ENCODE measurements at regions not wholly inside any gene's neighbourhood (a gene's known extent, or its start where the extent isn't known, plus 50 kb on each side); places are given as distances from the start of the nearest gene placed in this dataset.

GRCh38 chr9:95679874-95680273 lies 163.1 kb upstream of the PTCH1 start:
- TF ChIP-seq USF2 (IDR thresholded peaks at IDR 0.05; ENCODE audit: low read depth, low read length) (no peak), POLR2A (IDR thresholded peaks at IDR 0.05; ENCODE audit: low read depth, low read length) (no peak), MXI1 (IDR thresholded peaks at IDR 0.05; ENCODE audit: borderline replicate concordance, low read depth, low read length) (no peak), RCOR1 (IDR thresholded peaks at IDR 0.05; ENCODE audit: insufficient replicate concordance, low read length) (no peak), RAD21 (IDR thresholded peaks at IDR 0.05; ENCODE audit: low read length) (no peak), MAZ (IDR thresholded peaks at IDR 0.05; ENCODE audit: borderline replicate concordance, low read depth, low read length) (no peak), NFE2L2 (IDR thresholded peaks at IDR 0.05; ENCODE audit: low read depth, low read length) (no peak), BHLHE40 (IDR thresholded peaks at IDR 0.05; ENCODE audit: low read depth, low read length) (no peak), CEBPB (IDR thresholded peaks at IDR 0.05; ENCODE audit: low read depth, low read length) (no peak), MAFK (IDR thresholded peaks at IDR 0.05; ENCODE audit: low read depth, low read length) (no peak)
- TF ChIP-seq, protein P1, sequence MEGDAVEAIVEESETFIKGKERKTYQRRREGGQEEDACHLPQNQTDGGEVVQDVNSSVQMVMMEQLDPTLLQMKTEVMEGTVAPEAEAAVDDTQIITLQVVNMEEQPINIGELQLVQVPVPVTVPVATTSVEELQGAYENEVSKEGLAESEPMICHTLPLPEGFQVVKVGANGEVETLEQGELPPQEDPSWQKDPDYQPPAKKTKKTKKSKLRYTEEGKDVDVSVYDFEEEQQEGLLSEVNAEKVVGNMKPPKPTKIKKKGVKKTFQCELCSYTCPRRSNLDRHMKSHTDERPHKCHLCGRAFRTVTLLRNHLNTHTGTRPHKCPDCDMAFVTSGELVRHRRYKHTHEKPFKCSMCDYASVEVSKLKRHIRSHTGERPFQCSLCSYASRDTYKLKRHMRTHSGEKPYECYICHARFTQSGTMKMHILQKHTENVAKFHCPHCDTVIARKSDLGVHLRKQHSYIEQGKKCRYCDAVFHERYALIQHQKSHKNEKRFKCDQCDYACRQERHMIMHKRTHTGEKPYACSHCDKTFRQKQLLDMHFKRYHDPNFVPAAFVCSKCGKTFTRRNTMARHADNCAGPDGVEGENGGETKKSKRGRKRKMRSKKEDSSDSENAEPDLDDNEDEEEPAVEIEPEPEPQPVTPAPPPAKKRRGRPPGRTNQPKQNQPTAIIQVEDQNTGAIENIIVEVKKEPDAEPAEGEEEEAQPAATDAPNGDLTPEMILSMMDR (conservative IDR thresholded peaks at IDR 0.05; ENCODE audit: low read depth, low read length), result no peak
